ENCODE measurements at regions not wholly inside any gene's neighbourhood (a gene's known extent, or its start where the extent isn't known, plus 50 kb on each side); places are given as distances from the start of the nearest gene placed in this dataset.

- DNase-seq (ENCODE audit: low read depth), result no peak
- TF ChIP-seq CTCF (conservative IDR thresholded peaks at IDR 0.05; ENCODE audit: control insufficient read depth, insufficient read depth, low read depth, low read length), result no peak
- no peak overlapping the region for H3K4me3 ChIP-seq (ENCODE audit: control insufficient read depth, low read depth, low read length)
Observed at GRCh38 chr13:103772576-103772975, 706.4 kb upstream of the SLC10A2 start.

DNA sequence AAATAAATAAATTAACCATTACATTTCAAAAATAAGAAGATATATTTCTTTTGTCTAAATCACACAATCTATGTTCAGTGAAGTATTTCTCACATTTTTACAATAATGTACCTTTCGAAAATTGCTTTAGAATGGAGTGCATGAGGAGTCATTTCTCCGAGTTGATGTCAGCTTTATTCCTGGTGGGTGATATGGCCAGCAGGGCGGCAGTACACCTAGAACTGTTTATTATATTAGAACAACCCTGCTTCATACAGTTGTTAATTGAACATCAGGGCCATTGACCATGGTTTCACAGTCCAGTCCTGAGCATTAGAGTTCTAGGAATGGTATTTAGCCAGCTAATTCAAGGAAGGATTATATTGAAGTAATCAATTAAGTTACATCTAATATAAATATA, 696.3 kb upstream of the SLC10A2 start:
- H3K4me3 ChIP-seq (ENCODE audit: control insufficient read depth, low read depth, low read length), result no peak overlapping the region
- no peak for DNase-seq (ENCODE audit: low read depth)
- TF ChIP-seq CTCF (conservative IDR thresholded peaks at IDR 0.05; ENCODE audit: control insufficient read depth, insufficient read depth, low read depth, low read length), result no peak

- TF ChIP-seq CTCF (conservative IDR thresholded peaks at IDR 0.05; ENCODE audit: control insufficient read depth, insufficient read depth, low read depth, low read length), result no peak
- no peak for DNase-seq (ENCODE audit: low read depth)
- H3K4me3 ChIP-seq (ENCODE audit: control insufficient read depth, low read depth, low read length), result no peak overlapping the region
Observed at GRCh38 chr13:103759361-103759760, 693.1 kb upstream of the SLC10A2 start.

DNA sequence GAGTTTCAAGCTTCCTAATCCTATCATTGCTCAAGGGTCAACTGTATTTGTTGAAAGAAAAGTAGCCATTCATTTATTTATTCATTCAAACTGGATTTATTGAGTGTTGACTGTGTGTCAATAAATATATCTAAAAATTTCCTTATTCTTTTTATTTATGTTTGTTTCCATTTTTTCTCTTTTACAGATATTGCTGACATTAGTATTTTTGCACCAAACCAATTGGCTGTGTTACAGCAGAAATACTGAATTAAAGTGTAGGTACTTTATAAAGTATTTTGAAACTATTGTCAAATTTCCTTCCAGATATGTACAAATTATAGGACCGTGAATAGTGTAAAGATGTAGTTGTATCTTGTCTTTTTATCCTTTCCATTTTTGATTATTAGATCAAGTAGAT, 692.0 kb upstream of the SLC10A2 start:
- no peak overlapping the region for H3K4me3 ChIP-seq (ENCODE audit: control insufficient read depth, low read depth, low read length)
- no peak for TF ChIP-seq CTCF (conservative IDR thresholded peaks at IDR 0.05; ENCODE audit: control insufficient read depth, insufficient read depth, low read depth, low read length)
- DNase-seq (ENCODE audit: low read depth), result no peak

DNA sequence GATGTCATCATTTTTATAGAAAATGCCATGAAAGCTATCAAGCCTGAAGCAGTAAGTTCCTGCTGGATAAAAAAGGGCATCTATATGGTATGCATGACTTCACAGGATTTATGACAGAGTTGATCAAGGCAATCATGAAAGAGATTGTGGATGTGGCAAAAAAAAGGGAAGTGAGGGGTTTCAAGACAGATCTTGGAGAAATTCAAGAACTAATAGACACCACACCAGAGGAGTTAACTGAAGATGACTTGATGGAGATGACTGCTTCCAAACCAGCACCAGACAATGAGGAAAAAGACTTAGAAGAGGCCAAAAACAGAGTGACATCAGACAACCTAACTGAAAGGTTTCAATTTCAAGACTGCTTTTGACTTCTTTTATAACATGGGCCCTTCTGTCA, 691.1 kb upstream of the SLC10A2 start:
- TF ChIP-seq CTCF (conservative IDR thresholded peaks at IDR 0.05; ENCODE audit: control insufficient read depth, insufficient read depth, low read depth, low read length), result no peak
- H3K4me3 ChIP-seq (ENCODE audit: control insufficient read depth, low read depth, low read length), result no peak overlapping the region
- DNase-seq (ENCODE audit: low read depth), result no peak

DNA sequence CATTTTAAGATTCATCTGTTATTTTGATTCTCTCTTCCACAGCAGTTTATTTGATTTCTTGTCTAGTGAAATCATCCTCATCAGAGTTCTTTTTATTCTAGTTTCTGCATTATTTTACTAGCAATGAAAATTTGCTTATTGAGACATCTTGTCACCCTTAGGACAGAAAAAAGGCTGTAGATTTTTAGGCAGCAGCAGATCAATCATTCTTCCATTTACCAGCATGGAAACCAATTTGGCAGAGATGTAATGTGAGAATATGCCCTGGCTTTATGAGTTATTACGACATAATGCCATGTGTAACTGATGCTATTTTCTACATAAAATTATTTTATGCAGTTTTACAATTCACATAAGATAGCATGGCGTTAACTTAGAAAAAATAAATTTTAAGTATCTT, 688.6 kb upstream of the SLC10A2 start:
- no peak for TF ChIP-seq CTCF (conservative IDR thresholded peaks at IDR 0.05; ENCODE audit: control insufficient read depth, insufficient read depth, low read depth, low read length)
- DNase-seq (ENCODE audit: low read depth), result no peak
- no peak overlapping the region for H3K4me3 ChIP-seq (ENCODE audit: control insufficient read depth, low read depth, low read length)

DNA sequence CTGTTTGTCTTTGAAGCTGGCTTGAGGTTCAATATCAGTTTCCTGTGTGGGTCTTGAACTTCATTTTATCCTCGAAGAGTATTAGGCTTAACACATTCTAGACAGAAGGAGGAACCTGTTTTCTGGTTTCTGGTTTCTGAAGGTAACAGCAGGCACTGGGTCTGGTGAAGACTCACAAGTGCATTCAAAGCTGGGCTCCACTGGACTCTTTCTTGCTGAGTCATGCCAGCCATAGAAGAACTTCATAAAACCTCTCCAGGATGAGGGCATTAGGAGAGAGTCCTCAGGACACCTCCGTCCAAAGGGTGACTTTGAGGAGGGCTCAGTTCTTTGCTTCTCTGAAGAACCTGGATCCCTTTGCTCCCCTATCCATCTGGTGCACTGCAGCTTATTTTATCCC, 668.6 kb upstream of the SLC10A2 start:
- H3K4me3 ChIP-seq (ENCODE audit: control insufficient read depth, low read depth, low read length), result no peak overlapping the region
- no peak for TF ChIP-seq CTCF (conservative IDR thresholded peaks at IDR 0.05; ENCODE audit: control insufficient read depth, insufficient read depth, low read depth, low read length)
- no peak for DNase-seq (ENCODE audit: low read depth)
